Heart left ventricle (tissue), 16 donors: ENCODE measurements at regions not wholly inside any gene's neighbourhood (a gene's known extent, or its start where the extent isn't known, plus 50 kb on each side); places are given as distances from the start of the nearest gene placed in this dataset.
A peak's percentile ranks its signal among the peaks of the same experiment; 100 is the strongest.

ENCODE experiments used
- ATAC-seq, 4 donors: fragments of 200-7000 bp; cut with Tn5 transposase; one replicate each; pipeline ENCODE4 v1.9.1; 2020 to 2022; ENCODE audit warnings: moderate library complexity in 4 of 4, mild to moderate bottlenecking in 3 of 4, moderate number of reproducible peaks in 1 of 4
- DNase-seq, 5 donors: peaks; one replicate each; pipeline ENCODE4 v3.0.0-alpha.2; 2020
- H3K27ac ChIP-seq, 12 donors: fragments of 200-600 bp; sonication (generic) in 4 of 12; one replicate each; pipeline versions ENCODE4 v1.5.0 to v1.8.0; 2016 to 2022; ENCODE audit warnings: mild to moderate bottlenecking in 2 of 12
- H3K27me3 ChIP-seq, 9 donors: fragments of 200-600 bp; sonication (generic) in 2 of 9; one replicate each; pipeline versions ENCODE4 v1.5.1 to v1.8.0; 2016 to 2022; ENCODE audit warnings: mild to moderate bottlenecking in 3 of 9
- H3K36me3 ChIP-seq, 9 donors: fragments of 200-600 bp; sonication (generic) in 2 of 9; one replicate each; pipeline versions ENCODE4 v1.5.0 to v1.8.0; 2018 to 2022; ENCODE audit warnings: mild to moderate bottlenecking in 2 of 9
- H3K4me1 ChIP-seq, 12 donors: fragments of 200-600 bp; sonication (generic) in 4 of 12; one replicate each; pipeline versions ENCODE4 v1.5.0 to v1.8.0; 2016 to 2022; ENCODE audit warnings: mild to moderate bottlenecking in 3 of 12
- H3K4me3 ChIP-seq, 12 donors: fragments of 200-600 bp; sonication (generic) in 4 of 12; one replicate each; pipeline versions ENCODE4 v1.5.0 to v1.8.0; 2017 to 2022; ENCODE audit warnings: mild to moderate bottlenecking in 9 of 12, moderate library complexity in 4 of 12
- H3K9me3 ChIP-seq, 12 donors: fragments of 200-600 bp; sonication (generic) in 4 of 12; one replicate each; pipeline versions ENCODE4 v1.5.0 to v1.8.0; 2016 to 2022; ENCODE audit warnings: mild to moderate bottlenecking in 1 of 12
- POLR2A ChIP-seq, 2 donors: fragments of 450-650 bp; IDR thresholded peaks; one replicate each; pipeline ENCODE4 v1.6.1; 2017; ENCODE audit warnings: antibody characterized with exemption in 2 of 2, mild to moderate bottlenecking in 2 of 2, moderate library complexity in 2 of 2
- WGBS, 4 donors: extraction: QIAGEN DNeasy Blood & Tissue Kit in 2 of 4; methylation state at CpG; one replicate each; pipeline versions ENCODE4 v1.1.5 to v1.1.7; 2013 to 2018; 5-methylcytosine and 5-hydroxymethylcytosine counted together
- intact Hi-C, 10 donors: fragments of 100-400 bp; cut with DNase I; formaldehyde crosslinking; loops; one replicate each; pipeline versions ENCODE4 v1.11.1 to v1.14.2; 2022
- TF ChIP-seq, protein P1 (sequence below), 12 donors: fragments of 200-600 bp; sonication (generic) in 4 of 12; IDR thresholded peaks; one replicate each; pipeline versions ENCODE4 v1.5.0 to v1.8.0; 2018 to 2022; ENCODE audit warnings: antibody characterized with exemption in 12 of 12, mild to moderate bottlenecking in 5 of 12
- donor health status: ischemic (EF 13 %, LVEDD 7.1; RV severe dilation, severe dysfunction).
- donor health status: healthy with polysubstance abuse.
- donor health status: DM: no; HTN: yes; CAD: no.
- donor health status: DM: no; HTN: no; CAD: no.
- donor health status: ischemic (EF 25% LVEDD 6.9; RV normal size, moderate dysfunction).
- donor health status: ischemic (EF 25% LVEDD 5.7; RV mildly dilated, moderate dysfunction).
- donor health status: healthy.
- donor health status: DM: yes; HTN: yes; CAD: no.
- donor health status: ischemic (EF 35%, LVEDD 5.7; RV mildly dilated, moderate dysfunction).
- donor health status: nonischemic (EF 11% LVEDD 7.7; RV severe dilation, severe dysfunction).
- donor health status: DM: yes; HTN: yes; CAD: no.
- donor health status: PGD.
- donor health status: ischemic (EF 29% LVEDD 5.4; RV normal size, mild dysfunction).
- donor health status: nonischemic (EF 23%, LVEDD 6.1; RV moderate dilation, normal function).

DNA sequence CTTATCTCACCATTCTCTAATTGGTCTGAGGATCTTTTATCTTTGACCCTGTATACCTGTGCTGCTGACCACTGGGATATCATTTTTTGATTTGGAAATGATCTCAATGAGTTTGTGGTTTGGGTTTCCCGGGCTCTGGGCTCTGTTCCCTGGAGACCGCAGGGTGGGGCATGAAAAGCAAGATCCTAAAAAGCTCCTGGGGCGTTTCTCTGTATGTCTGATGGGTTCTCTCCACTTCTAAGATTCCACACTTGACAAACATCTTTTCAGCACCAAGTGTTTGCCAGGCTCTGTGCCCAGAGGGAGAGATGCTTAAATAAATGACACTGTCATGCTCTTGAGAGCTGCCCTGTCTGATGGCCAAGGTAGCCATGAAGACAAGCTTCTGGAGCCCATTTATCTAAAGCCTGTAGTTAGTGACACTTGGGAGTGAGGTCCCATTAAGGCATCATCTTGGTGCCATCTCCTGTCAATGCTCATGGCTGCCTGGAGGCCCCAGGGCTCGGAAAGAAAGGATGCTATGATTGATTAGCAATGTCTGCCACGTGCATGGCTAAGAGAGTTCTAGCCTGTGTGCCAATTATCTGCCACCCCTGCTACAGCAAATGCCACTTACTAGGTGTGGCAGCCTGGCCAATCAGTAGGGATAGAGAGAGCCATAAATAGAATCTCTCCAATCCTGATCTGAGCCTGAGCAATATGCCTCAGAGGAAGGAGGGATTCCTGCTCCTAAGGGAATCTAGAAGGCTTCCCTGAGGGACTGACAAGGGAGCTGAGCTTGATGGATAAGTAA lies 531.6 kb downstream of the MN1 start:
- Histone ChIP-seq H3K4me3 (no peak overlapping the region), H3K27me3 (peaks cover 0 to 7% (median 2%) of the 10 kb centered on the region in 9 donors), H3K4me1 (peaks cover 0 to 12% (median 0%) of the 10 kb centered on the region in 12 donors), H3K27ac (no peak overlapping the region), H3K36me3 (no peaks in the 10 kb centered on the region), H3K9me3 (no peaks in the 10 kb centered on the region)
- 61 to 71% (median 66%) methylated on average over 5 of the region's 5 CpGs for WGBS, 4 donors
- TF ChIP-seq, protein P1, sequence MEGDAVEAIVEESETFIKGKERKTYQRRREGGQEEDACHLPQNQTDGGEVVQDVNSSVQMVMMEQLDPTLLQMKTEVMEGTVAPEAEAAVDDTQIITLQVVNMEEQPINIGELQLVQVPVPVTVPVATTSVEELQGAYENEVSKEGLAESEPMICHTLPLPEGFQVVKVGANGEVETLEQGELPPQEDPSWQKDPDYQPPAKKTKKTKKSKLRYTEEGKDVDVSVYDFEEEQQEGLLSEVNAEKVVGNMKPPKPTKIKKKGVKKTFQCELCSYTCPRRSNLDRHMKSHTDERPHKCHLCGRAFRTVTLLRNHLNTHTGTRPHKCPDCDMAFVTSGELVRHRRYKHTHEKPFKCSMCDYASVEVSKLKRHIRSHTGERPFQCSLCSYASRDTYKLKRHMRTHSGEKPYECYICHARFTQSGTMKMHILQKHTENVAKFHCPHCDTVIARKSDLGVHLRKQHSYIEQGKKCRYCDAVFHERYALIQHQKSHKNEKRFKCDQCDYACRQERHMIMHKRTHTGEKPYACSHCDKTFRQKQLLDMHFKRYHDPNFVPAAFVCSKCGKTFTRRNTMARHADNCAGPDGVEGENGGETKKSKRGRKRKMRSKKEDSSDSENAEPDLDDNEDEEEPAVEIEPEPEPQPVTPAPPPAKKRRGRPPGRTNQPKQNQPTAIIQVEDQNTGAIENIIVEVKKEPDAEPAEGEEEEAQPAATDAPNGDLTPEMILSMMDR (IDR thresholded peaks at IDR 0.05) = no peak
- TF ChIP-seq POLR2A (IDR thresholded peaks at IDR 0.05) = no peak
- peak in 2 of 4 donors; percentile 73 for ATAC-seq
- DNase-seq = no peak
- intact Hi-C loops = no loop called here

GRCh38 chr22:27270818-27271510 lies 530.6 kb downstream of the MN1 start:
- peak in 3 of 5 donors; percentile 48 to 64 (median 49) for DNase-seq
- Histone ChIP-seq H3K4me1 (peaks cover 0 to 12% (median 0%) of the 10 kb centered on the region in 12 donors), H3K4me3 (no peak overlapping the region), H3K27ac (no peak overlapping the region), H3K36me3 (no peaks in the 10 kb centered on the region), H3K27me3 (peaks cover 0 to 5% (median 2%) of the 10 kb centered on the region in 9 donors), H3K9me3 (no peaks in the 10 kb centered on the region)
- WGBS, 4 donors = 18 to 34% (median 25%) methylated on average over 13 to 18 of the region's 18 CpGs
- intact Hi-C loops = no loop called here
- no peak for TF ChIP-seq POLR2A (IDR thresholded peaks at IDR 0.05)
- TF ChIP-seq, protein P1 (IDR thresholded peaks at IDR 0.05) = no peak
- peak in 3 of 4 donors; percentile 73 to 90 (median 81) for ATAC-seq

GRCh38 chr22:27273436-27273835 lies 528.1 kb downstream of the MN1 start:
- TF ChIP-seq, protein P1 (IDR thresholded peaks at IDR 0.05) = no peak
- TF ChIP-seq POLR2A (IDR thresholded peaks at IDR 0.05) = no peak
- H3K4me1 ChIP-seq = peaks cover 0 to 12% (median 0%) of the 10 kb centered on the region in 12 donors
- H3K27me3 ChIP-seq = peaks cover 0 to 5% (median under 1%) of the 10 kb centered on the region in 9 donors
- peaks cover 0 to 12% (median 2%) of the 10 kb centered on the region in 12 donors for H3K9me3 ChIP-seq
- no peak overlapping the region for H3K27ac ChIP-seq
- no peak overlapping the region for H3K4me3 ChIP-seq
- DNase-seq = no peak
- ATAC-seq = no peak
- intact Hi-C loops = no loop called here
- no peaks in the 10 kb centered on the region for H3K36me3 ChIP-seq
- 24 to 47% (median 35%) methylated on average over 8 of the region's 8 CpGs for WGBS, 4 donors

- ATAC-seq (no peak), DNase-seq (no peak)
- Histone ChIP-seq H3K36me3 (no peaks in the 10 kb centered on the region), H3K27me3 (peaks cover 0 to 8% (median 0%) of the 10 kb centered on the region in 9 donors), H3K4me1 (peaks cover 0 to 12% (median 0%) of the 10 kb centered on the region in 12 donors), H3K27ac (no peak overlapping the region), H3K4me3 (no peak overlapping the region), H3K9me3 (peaks cover 0 to 12% (median 2%) of the 10 kb centered on the region in 12 donors)
- 50 to 61% (median 57%) methylated on average over 10 of the region's 10 CpGs for WGBS, 4 donors
- TF ChIP-seq, protein P1 (IDR thresholded peaks at IDR 0.05) = no peak
- no peak for TF ChIP-seq POLR2A (IDR thresholded peaks at IDR 0.05)
- intact Hi-C loops = no loop called here
These were observed 527.7 kb downstream of the MN1 start for GRCh38 chr22:27273853-27274252.
